ENCODE measurements at regions not wholly inside any gene's neighbourhood (a gene's known extent, or its start where the extent isn't known, plus 50 kb on each side); places are given as distances from the start of the nearest gene placed in this dataset.

DNA sequence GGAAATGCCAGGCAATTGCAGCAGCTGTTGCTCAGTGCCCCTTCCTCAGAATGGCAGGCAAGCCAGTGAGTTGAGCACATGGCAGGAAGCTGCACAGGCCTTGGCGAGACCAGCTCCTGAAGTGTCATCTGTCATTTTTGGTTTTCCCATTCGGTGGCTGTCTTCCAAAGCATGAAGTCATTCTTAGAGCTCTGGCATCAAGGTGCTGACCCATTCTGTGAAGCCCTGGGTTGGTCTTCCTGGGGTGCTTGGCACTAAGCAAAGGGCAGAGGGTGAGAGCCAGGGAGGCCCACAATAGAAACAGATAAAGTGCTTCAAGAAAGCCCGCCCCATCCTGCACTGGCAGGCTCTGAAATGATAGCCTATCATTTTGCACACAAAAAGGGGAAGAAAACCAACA lies 150.5 kb downstream of the VAPA start:
- no peak for DNase-seq
- TF ChIP-seq, protein P1, sequence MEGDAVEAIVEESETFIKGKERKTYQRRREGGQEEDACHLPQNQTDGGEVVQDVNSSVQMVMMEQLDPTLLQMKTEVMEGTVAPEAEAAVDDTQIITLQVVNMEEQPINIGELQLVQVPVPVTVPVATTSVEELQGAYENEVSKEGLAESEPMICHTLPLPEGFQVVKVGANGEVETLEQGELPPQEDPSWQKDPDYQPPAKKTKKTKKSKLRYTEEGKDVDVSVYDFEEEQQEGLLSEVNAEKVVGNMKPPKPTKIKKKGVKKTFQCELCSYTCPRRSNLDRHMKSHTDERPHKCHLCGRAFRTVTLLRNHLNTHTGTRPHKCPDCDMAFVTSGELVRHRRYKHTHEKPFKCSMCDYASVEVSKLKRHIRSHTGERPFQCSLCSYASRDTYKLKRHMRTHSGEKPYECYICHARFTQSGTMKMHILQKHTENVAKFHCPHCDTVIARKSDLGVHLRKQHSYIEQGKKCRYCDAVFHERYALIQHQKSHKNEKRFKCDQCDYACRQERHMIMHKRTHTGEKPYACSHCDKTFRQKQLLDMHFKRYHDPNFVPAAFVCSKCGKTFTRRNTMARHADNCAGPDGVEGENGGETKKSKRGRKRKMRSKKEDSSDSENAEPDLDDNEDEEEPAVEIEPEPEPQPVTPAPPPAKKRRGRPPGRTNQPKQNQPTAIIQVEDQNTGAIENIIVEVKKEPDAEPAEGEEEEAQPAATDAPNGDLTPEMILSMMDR (IDR thresholded peaks at IDR 0.05): no peak
- no peak for TF ChIP-seq POLR2A (IDR thresholded peaks at IDR 0.05)

DNA sequence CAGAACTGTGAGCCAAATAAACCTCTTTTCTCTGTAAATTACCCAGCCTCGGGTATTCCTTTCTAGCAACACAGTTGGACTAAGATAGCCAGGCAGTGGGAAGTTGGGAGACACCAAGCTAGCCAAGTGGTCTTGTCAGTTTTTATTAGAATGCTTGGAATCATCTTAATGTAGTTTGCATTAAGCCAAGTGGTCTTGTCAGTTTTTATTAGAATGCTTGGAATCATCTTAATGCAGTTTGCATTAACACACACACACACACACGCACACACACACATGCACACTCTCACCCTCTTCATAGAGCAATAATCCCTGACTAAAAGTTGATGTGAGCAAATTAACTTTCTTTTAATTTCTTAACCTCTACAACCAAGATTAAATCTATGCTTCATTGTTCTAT lies 151.5 kb downstream of the VAPA start:
- H3K36me3 ChIP-seq: no peaks in the 10 kb centered on the region
- H3K27me3 ChIP-seq: no peaks in the 10 kb centered on the region
- TF ChIP-seq, protein P1 (IDR thresholded peaks at IDR 0.05): no peak
- TF ChIP-seq POLR2A (IDR thresholded peaks at IDR 0.05): no peak
- no peak overlapping the region for H3K4me3 ChIP-seq
- peaks cover 0 to 4% (median 0%) of the 10 kb centered on the region in 4 donors for H3K4me1 ChIP-seq
- DNase-seq: no peak
- H3K27ac ChIP-seq: no peak overlapping the region
- H3K9me3 ChIP-seq: no peaks in the 10 kb centered on the region

More for the DNA sequence above, 150.5 kb downstream of the VAPA start:
- H3K9me3 ChIP-seq: no peaks in the 10 kb centered on the region
- no peak overlapping the region for H3K27ac ChIP-seq
- no peaks in the 10 kb centered on the region for H3K27me3 ChIP-seq
- H3K4me3 ChIP-seq: no peak overlapping the region
- no peaks in the 10 kb centered on the region for H3K36me3 ChIP-seq
- H3K4me1 ChIP-seq: peaks cover 0 to 4% (median 0%) of the 10 kb centered on the region in 4 donors

DNA sequence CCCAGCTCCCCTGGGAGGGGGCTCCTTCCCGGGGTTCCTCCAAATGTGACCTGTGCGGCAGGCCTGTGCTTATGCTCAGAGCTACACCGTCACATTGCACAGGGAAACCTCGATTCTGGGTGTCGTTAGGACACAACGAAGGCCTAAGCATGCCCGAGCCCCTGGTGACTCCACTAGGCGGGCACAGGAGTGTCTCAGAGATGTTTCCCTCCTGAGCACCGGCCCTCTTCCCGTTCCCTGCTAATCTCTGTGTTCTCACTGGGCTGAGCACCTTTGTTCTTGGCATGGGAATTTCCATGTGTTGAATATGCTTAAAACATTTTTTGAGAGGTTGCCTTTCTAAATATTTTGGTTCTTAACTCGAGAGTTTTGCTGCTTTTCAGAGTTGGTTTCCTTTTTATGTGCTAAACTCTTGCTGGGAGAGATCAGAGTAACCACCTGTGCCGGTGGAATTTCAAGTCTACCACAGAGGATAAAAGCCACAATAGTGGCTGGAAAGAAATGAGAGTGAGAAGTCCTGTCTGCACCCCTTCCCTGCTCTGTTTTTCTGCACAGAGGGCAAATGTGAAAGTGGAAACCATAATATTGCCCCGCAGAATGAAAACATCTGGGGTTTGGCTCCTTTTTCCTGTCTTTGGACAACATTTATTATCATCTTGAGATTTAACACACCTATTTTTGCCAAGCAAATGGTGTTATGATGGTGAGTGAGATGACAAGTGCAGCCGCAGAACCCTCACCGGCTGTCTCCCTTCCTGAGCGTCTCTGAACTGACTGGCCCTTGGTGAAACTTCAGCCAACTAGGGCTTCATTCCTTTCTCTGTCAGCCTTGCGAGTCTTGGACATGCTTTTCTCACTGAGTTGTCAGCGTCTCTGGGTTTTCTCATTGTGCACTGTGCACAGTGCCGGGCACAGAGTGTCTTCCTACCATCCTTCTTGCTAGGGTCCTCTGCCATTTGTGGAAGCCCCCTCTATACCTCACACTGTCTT lies 154.1 kb downstream of the VAPA start:
- Histone ChIP-seq H3K4me3 (no peak overlapping the region), H3K4me1 (no peaks in the 10 kb centered on the region), H3K36me3 (no peaks in the 10 kb centered on the region), H3K27me3 (no peaks in the 10 kb centered on the region), H3K9me3 (no peaks in the 10 kb centered on the region), H3K27ac (no peak overlapping the region)
- TF ChIP-seq POLR2A (IDR thresholded peaks at IDR 0.05): no peak
- TF ChIP-seq, protein P1 (IDR thresholded peaks at IDR 0.05): no peak
- no peak for DNase-seq

DNA sequence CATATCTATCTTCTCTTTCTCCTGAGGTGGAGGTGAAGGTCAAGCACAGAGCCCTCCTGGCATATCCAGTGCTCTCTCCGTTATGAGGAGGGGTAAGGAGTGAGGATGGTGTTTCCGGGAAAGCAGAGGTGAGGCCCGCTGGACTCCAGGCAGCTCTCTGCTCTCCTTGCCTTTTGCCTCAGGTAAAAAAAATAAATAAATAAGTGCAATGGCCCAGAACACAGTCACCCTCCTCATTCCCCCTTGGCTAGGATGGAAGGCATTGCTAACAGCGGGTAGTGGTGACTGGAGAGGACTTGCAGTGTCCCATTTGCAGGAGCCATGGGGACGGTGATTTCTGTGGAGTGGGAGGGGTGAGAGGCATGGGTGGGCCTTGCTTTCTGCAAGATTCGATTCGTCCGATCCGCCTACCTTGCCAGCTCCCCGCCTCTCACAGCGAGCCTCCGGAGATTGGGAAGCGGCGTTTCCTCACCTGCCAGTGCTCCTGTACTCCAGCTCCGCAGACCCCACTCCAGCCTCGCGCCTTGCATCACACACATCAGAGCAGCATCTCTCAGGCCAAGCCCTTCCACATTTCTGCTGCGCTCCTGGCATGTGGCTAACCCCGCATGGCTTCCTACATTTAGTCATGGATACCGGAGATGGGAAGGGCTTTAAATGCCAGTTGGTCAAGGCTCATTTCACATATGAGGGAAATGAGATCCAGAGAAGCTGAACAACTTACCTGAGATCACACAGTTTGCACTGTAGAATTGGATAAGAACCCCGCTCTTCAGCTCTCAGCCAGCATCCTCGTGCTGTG lies 155.2 kb downstream of the VAPA start:
- no peak for TF ChIP-seq POLR2A (IDR thresholded peaks at IDR 0.05)
- TF ChIP-seq, protein P1 (IDR thresholded peaks at IDR 0.05): no peak
- Histone ChIP-seq H3K27ac (no peak overlapping the region), H3K4me3 (no peak overlapping the region), H3K27me3 (no peaks in the 10 kb centered on the region), H3K36me3 (no peaks in the 10 kb centered on the region), H3K9me3 (no peaks in the 10 kb centered on the region), H3K4me1 (no peaks in the 10 kb centered on the region)
- DNase-seq: peak in 1 of 3 donors; percentile 25

DNA sequence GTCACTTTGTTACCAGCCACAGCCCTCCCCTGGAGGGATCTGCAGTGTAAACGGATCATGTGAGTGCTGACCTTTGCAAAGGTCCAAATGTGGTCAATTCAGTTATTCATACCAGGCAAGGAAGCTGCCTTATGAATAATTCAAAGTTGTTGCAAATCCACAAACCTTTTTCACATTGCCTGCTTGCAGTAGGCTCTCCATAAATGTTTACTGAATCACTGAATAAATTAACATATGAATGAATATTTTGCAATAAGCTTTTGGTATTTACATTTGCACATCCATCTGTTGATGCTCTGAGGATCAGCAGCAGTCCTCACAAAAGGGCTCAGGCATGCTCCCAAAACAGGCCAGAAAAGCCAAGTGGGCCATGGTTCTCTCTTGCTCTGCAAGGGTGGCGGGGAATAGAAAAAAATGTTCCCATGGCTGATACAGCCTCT lies 156.8 kb downstream of the VAPA start:
- Histone ChIP-seq H3K4me1 (no peaks in the 10 kb centered on the region), H3K36me3 (no peaks in the 10 kb centered on the region), H3K27me3 (no peaks in the 10 kb centered on the region), H3K4me3 (no peak overlapping the region), H3K9me3 (no peaks in the 10 kb centered on the region), H3K27ac (peak overlapping the region in 1 of 4 donors; percentile 25)
- TF ChIP-seq POLR2A (IDR thresholded peaks at IDR 0.05): no peak
- no peak for DNase-seq
